ENCODE measurements at regions not wholly inside any gene's neighbourhood (a gene's known extent, or its start where the extent isn't known, plus 50 kb on each side); places are given as distances from the start of the nearest gene placed in this dataset.

DNA sequence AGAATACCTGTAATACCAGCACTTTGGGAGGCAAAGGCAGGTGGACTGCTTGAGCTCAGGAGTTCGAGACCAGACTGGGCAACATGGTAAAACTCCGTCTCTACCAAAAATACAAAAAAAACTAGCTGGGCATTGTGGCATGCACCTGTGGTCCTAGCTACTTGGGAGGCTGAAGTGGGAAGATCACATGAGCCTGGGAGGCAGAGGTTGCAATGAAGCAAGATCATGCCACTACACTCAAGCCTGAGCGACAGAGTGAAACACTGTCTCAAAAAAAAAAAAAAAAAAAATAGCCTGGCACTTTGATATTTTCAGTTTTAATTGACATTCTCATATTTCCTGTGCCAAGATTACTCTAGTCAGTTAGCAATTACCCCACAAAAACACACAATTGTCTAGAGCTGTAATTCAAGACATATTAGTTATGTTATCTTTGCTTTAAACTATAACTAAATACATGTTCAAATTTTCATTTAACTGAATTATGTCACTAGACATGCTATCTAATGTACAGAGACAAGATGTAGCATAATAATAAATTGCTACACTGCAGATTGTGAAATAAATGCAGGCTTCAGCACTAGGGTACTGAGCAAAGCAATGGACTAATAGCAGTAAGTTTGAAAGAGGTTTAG is 378.2 kb upstream of the GRAMD2B start:
- Mint-ChIP-seq H3K27ac (ENCODE audit: unreplicated experiment) (no peak overlapping the region), H3K36me3 (ENCODE audit: low read depth) (no peaks in the 10 kb centered on the region), H3K4me1 (peaks cover 24% of the 10 kb centered on the region), H3K27me3 (ENCODE audit: low read depth) (no peaks in the 10 kb centered on the region), H3K9me3 (no peaks in the 10 kb centered on the region), H3K4me3 (no peak overlapping the region)
- DNase-seq (ENCODE audit: low read depth, low spot score): no peak
- TF ChIP-seq, protein P1, sequence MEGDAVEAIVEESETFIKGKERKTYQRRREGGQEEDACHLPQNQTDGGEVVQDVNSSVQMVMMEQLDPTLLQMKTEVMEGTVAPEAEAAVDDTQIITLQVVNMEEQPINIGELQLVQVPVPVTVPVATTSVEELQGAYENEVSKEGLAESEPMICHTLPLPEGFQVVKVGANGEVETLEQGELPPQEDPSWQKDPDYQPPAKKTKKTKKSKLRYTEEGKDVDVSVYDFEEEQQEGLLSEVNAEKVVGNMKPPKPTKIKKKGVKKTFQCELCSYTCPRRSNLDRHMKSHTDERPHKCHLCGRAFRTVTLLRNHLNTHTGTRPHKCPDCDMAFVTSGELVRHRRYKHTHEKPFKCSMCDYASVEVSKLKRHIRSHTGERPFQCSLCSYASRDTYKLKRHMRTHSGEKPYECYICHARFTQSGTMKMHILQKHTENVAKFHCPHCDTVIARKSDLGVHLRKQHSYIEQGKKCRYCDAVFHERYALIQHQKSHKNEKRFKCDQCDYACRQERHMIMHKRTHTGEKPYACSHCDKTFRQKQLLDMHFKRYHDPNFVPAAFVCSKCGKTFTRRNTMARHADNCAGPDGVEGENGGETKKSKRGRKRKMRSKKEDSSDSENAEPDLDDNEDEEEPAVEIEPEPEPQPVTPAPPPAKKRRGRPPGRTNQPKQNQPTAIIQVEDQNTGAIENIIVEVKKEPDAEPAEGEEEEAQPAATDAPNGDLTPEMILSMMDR (conservative IDR thresholded peaks at IDR 0.05): no peak

GRCh38 chr5:126046318-126046717 is 376.9 kb upstream of the GRAMD2B start:
- no peak for DNase-seq (ENCODE audit: low read depth, low spot score)
- H3K4me1 Mint-ChIP-seq: peaks cover 24% of the 10 kb centered on the region
- H3K27me3 Mint-ChIP-seq (ENCODE audit: low read depth): no peaks in the 10 kb centered on the region
- TF ChIP-seq, protein P1 (conservative IDR thresholded peaks at IDR 0.05): no peak
- no peak overlapping the region for H3K4me3 Mint-ChIP-seq
- H3K36me3 Mint-ChIP-seq (ENCODE audit: low read depth): no peaks in the 10 kb centered on the region
- H3K27ac Mint-ChIP-seq (ENCODE audit: unreplicated experiment): no peak overlapping the region
- no peaks in the 10 kb centered on the region for H3K9me3 Mint-ChIP-seq

GRCh38 chr5:126046846-126047571 is 376.2 kb upstream of the GRAMD2B start:
- no peak for DNase-seq (ENCODE audit: low read depth, low spot score)
- Mint-ChIP-seq H3K27me3 (ENCODE audit: low read depth) (no peaks in the 10 kb centered on the region), H3K4me3 (no peak overlapping the region), H3K9me3 (no peaks in the 10 kb centered on the region), H3K27ac (ENCODE audit: unreplicated experiment) (no peak overlapping the region), H3K4me1 (peaks cover 24% of the 10 kb centered on the region), H3K36me3 (ENCODE audit: low read depth) (no peaks in the 10 kb centered on the region)
- TF ChIP-seq, protein P1 (conservative IDR thresholded peaks at IDR 0.05): no peak

GRCh38 chr5:126052120-126052519 is 371.1 kb upstream of the GRAMD2B start:
- H3K9me3 Mint-ChIP-seq: peaks cover 6% of the 10 kb centered on the region
- H3K4me3 Mint-ChIP-seq: no peak overlapping the region
- H3K27ac Mint-ChIP-seq (ENCODE audit: unreplicated experiment): no peak overlapping the region
- peaks cover 31% of the 10 kb centered on the region for H3K4me1 Mint-ChIP-seq
- no peaks in the 10 kb centered on the region for H3K27me3 Mint-ChIP-seq (ENCODE audit: low read depth)
- TF ChIP-seq, protein P1 (conservative IDR thresholded peaks at IDR 0.05): no peak
- H3K36me3 Mint-ChIP-seq (ENCODE audit: low read depth): no peaks in the 10 kb centered on the region
- DNase-seq (ENCODE audit: low read depth, low spot score): no peak

- Mint-ChIP-seq H3K4me1 (peaks cover 35% of the 10 kb centered on the region), H3K9me3 (peaks cover 6% of the 10 kb centered on the region), H3K27ac (ENCODE audit: unreplicated experiment) (no peak overlapping the region), H3K36me3 (ENCODE audit: low read depth) (no peaks in the 10 kb centered on the region), H3K4me3 (no peak overlapping the region), H3K27me3 (ENCODE audit: low read depth) (no peaks in the 10 kb centered on the region)
- DNase-seq (ENCODE audit: low read depth, low spot score): no peak
- TF ChIP-seq, protein P1 (conservative IDR thresholded peaks at IDR 0.05): no peak
These were observed 370.4 kb upstream of the GRAMD2B start for GRCh38 chr5:126052791-126053190.

All from neural crest cell (in vitro differentiated cells).